Bronchial epithelial cell (primary cell): ENCODE measurements at regions not wholly inside any gene's neighbourhood (a gene's known extent, or its start where the extent isn't known, plus 50 kb on each side); places are given as distances from the start of the nearest gene placed in this dataset.

Source experiments
- DNase-seq: peaks from one replicate; pipeline ENCODE4 v3.0.0-alpha.2; 2010; ENCODE audit warnings: low read depth
- FAIRE-seq: peaks from 2 replicates; lab custom pipeline; 2011; peaks lifted over from hg19 to GRCh38; lab: Jason Lieb, UNC
- H3K27me3 ChIP-seq: 2 replicates; pipeline ENCODE4 v1.5.1; 2011; ENCODE audit warnings: low read length; ENCODE audit not compliant: control insufficient read depth, insufficient read depth
- H3K36me3 ChIP-seq: 2 replicates; pipeline ENCODE4 v1.5.1; 2011; ENCODE audit warnings: low read length; ENCODE audit not compliant: control insufficient read depth, insufficient read depth
- H3K4me3 ChIP-seq: 2 replicates; pipeline ENCODE4 v1.5.1; 2011; ENCODE audit warnings: mild to moderate bottlenecking, low read depth, low read length, control low read depth
- CTCF ChIP-seq: IDR thresholded peaks from 2 replicates; pipeline ENCODE4 v1.5.1; 2011; ENCODE audit warnings: mild to moderate bottlenecking, moderate library complexity, low read length, control low read depth, inconsistent platforms; ENCODE audit not compliant: insufficient read depth, severe bottlenecking

- no peak for DNase-seq
- no peaks in the 10 kb centered on the region for H3K36me3 ChIP-seq
- no peak overlapping the region for H3K4me3 ChIP-seq
- H3K27me3 ChIP-seq = no peaks in the 10 kb centered on the region
- no peak for TF ChIP-seq CTCF
- FAIRE-seq = no peak
These were observed 441.9 kb upstream of the PKDCC start for GRCh38 chr2:41605914-41606313.

- Histone ChIP-seq H3K27me3 (no peaks in the 10 kb centered on the region), H3K36me3 (no peaks in the 10 kb centered on the region), H3K4me3 (no peak overlapping the region)
- no peak for TF ChIP-seq CTCF
- FAIRE-seq (no peak), DNase-seq (no peak)
These were observed 437.2 kb upstream of the PKDCC start for GRCh38 chr2:41610501-41611190.

- Histone ChIP-seq H3K4me3 (no peak overlapping the region), H3K27me3 (no peaks in the 10 kb centered on the region), H3K36me3 (no peaks in the 10 kb centered on the region)
- DNase-seq (no peak), FAIRE-seq (no peak)
- TF ChIP-seq CTCF = no peak
These were observed 429.1 kb upstream of the PKDCC start for GRCh38 chr2:41618754-41619153.

- FAIRE-seq = no peak
- no peak for TF ChIP-seq CTCF
- no peak for DNase-seq
- Histone ChIP-seq H3K4me3 (no peak overlapping the region), H3K36me3 (no peaks in the 10 kb centered on the region), H3K27me3 (no peaks in the 10 kb centered on the region)
These were observed 426.7 kb upstream of the PKDCC start for GRCh38 chr2:41621095-41621494.

- no peak for TF ChIP-seq CTCF
- Histone ChIP-seq H3K36me3 (no peaks in the 10 kb centered on the region), H3K4me3 (no peak overlapping the region), H3K27me3 (no peaks in the 10 kb centered on the region)
- no peak for FAIRE-seq
- no peak for DNase-seq
These were observed 426.3 kb upstream of the PKDCC start for GRCh38 chr2:41621563-41621962.

GRCh38 chr2:41622301-41622700 is 425.5 kb upstream of the PKDCC start:
- Histone ChIP-seq H3K4me3 (no peak overlapping the region), H3K27me3 (no peaks in the 10 kb centered on the region), H3K36me3 (no peaks in the 10 kb centered on the region)
- DNase-seq (no peak), FAIRE-seq (no peak)
- no peak for TF ChIP-seq CTCF
